ENCODE measurements at regions not wholly inside any gene's neighbourhood (a gene's known extent, or its start where the extent isn't known, plus 50 kb on each side); places are given as distances from the start of the nearest gene placed in this dataset.

DNA sequence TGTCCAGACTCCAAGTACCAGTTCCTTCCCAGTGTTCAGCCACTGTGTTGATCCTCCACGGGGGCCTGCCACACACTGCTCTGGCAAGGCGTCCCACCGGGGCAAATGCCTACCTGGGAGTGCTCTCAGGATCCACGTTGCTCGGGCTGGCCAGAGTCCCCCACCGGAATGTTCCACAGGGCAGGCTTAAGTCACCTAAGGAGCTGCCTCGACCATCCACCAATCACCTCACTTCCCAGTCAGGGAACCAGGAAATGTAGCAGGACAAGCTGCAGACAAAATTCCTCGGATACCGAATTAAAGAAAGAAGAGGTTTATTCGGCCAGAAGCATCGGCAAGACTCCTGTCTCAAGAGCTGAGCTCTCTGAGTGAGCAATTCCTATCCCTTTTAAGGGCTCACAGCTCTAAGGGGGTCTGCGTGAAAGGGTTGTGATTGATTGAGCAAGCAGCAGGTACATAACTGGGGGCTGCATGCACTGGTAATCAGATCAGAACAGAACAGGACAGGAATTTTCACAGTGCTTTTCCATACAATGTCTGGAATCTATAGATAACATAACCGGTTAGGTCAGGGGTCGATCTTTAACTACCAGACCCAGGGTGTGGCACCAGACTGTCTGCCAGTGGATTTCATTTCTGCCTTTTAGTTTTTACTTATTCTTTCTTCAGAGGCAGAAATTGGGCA, 56.9 kb upstream of the EDNRB start:
- TF ChIP-seq CTCF (conservative IDR thresholded peaks at IDR 0.05 in 1 of 2, IDR thresholded peaks at IDR 0.05 in 1 of 2; ENCODE audit: low read depth in 1 of 2, low read length in 2 of 2) (no peak), EZH2 (IDR thresholded peaks at IDR 0.05; ENCODE audit: low read length, missing control alignments) (no peak)

All from fibroblast of lung (primary cell).